WTC11 (cell line): ENCODE measurements at regions not wholly inside any gene's neighbourhood (a gene's known extent, or its start where the extent isn't known, plus 50 kb on each side); places are given as distances from the start of the nearest gene placed in this dataset.
A peak's percentile ranks its signal among the peaks of the same experiment; 100 is the strongest.
"Not testable (repeated sequence)": the region's sequence is repeated elsewhere in the genome, so short reads cannot be mapped to it uniquely, and the experiment has no call there.

Experiments used
- ATAC-seq: fragments of 200-7000 bp; cut with Tn5 transposase; 2 replicates; pipeline ENCODE4 v1.10.0; 2021; ENCODE audit warnings: mild to moderate bottlenecking, moderate library complexity
- CTCF ChIA-PET: fragments of 300-600 bp; sonication (Branson Sonifier 250); formaldehyde crosslinking; loops from one replicate; lab custom pipeline; 2021; ENCODE audit warnings: antibody characterized with exemption; lab: Charles Lee
- POLR2A ChIA-PET: fragments of 350-600 bp; sonication (Branson Sonifier 250); formaldehyde crosslinking; loops from one replicate; lab custom pipeline; 2021; ENCODE audit warnings: antibody characterized with exemption; lab: Charles Lee
- DNase-seq: peaks from one replicate; pipeline ENCODE4 v3.0.0; 2021; ENCODE audit warnings: low spot score
- H3K27ac Mint-ChIP-seq: 2 replicates; pipeline ENCODE4 v1.8.0; 2021; ENCODE audit warnings: mixed read lengths
- H3K27me3 Mint-ChIP-seq: 2 replicates; pipeline ENCODE4 v1.8.0; 2021; ENCODE audit warnings: low read depth, mild to moderate bottlenecking, moderate library complexity, mixed read lengths
- H3K36me3 Mint-ChIP-seq: 2 replicates; pipeline ENCODE4 v1.8.0; 2021; ENCODE audit warnings: mixed read lengths
- H3K4me1 Mint-ChIP-seq: 2 replicates; pipeline ENCODE4 v1.8.0; 2022; ENCODE audit warnings: mixed read lengths
- H3K4me3 Mint-ChIP-seq: 2 replicates; pipeline ENCODE4 v1.8.0; 2021; ENCODE audit warnings: mild to moderate bottlenecking, moderate library complexity, mixed read lengths
- H3K9me3 Mint-ChIP-seq: 2 replicates; pipeline ENCODE4 v1.8.0; 2021; ENCODE audit warnings: mixed read lengths
- ATF1 ChIP-seq: sonication (generic); formaldehyde crosslinking; IDR thresholded peaks from 2 replicates; pipeline ENCODE4 v1.8.1; 2023; ENCODE audit warnings: mild to moderate bottlenecking, moderate library complexity, missing genetic modification reagents
- ATF3 ChIP-seq: sonication (generic); formaldehyde crosslinking; conservative IDR thresholded peaks from 2 replicates; pipeline ENCODE4 v1.8.1; 2022; ENCODE audit warnings: mild to moderate bottlenecking, missing genetic modification reagents
- CREB1 ChIP-seq: sonication (generic); formaldehyde crosslinking; IDR thresholded peaks from 2 replicates; pipeline ENCODE4 v1.8.0; 2023; ENCODE audit warnings: mild to moderate bottlenecking, missing genetic modification reagents
- E2F5 ChIP-seq: sonication (generic); formaldehyde crosslinking; IDR thresholded peaks from 2 replicates; pipeline ENCODE4 v1.8.1; 2022; ENCODE audit warnings: mild to moderate bottlenecking, moderate library complexity, missing genetic modification reagents
- ESRRA ChIP-seq: sonication (generic); formaldehyde crosslinking; IDR thresholded peaks from 2 replicates; pipeline ENCODE4 v1.8.1; 2022; ENCODE audit warnings: mild to moderate bottlenecking, missing genetic modification reagents, borderline replicate concordance
- FOXJ3 ChIP-seq: sonication (generic); formaldehyde crosslinking; IDR thresholded peaks from 2 replicates; pipeline ENCODE4 v1.9.0; 2021; ENCODE audit warnings: missing genetic modification reagents, mild to moderate bottlenecking, borderline replicate concordance
- FOXP1 ChIP-seq: sonication (generic); formaldehyde crosslinking; IDR thresholded peaks from 2 replicates; pipeline ENCODE4 v1.8.0; 2022; ENCODE audit warnings: missing genetic modification reagents, mild to moderate bottlenecking, moderate library complexity, borderline replicate concordance
- GRHL2 ChIP-seq: fragments of 250-450 bp; sonication (Bioruptor Pico); IDR thresholded peaks from 2 replicates; pipeline ENCODE4 v1.8.0; 2022; ENCODE audit warnings: mild to moderate bottlenecking, moderate library complexity; ENCODE audit not compliant: insufficient replicate concordance, severe bottlenecking
- IRF2 ChIP-seq: sonication (generic); formaldehyde crosslinking; IDR thresholded peaks from 2 replicates; pipeline ENCODE4 v1.8.0; 2022; ENCODE audit warnings: low read depth, missing genetic modification reagents, borderline replicate concordance
- JAZF1 ChIP-seq: fragments of 250-450 bp; sonication (Bioruptor Pico); IDR thresholded peaks from 2 replicates; pipeline ENCODE4 v1.9.0; 2021; ENCODE audit warnings: moderate library complexity, mild to moderate bottlenecking, inconsistent platforms
- MYBL2 ChIP-seq: sonication (generic); formaldehyde crosslinking; IDR thresholded peaks from 2 replicates; pipeline ENCODE4 v1.8.1; 2023; ENCODE audit warnings: mild to moderate bottlenecking, moderate library complexity, missing genetic modification reagents
- NFATC4 ChIP-seq: fragments of 250-450 bp; sonication (Bioruptor Pico); IDR thresholded peaks from 2 replicates; pipeline ENCODE4 v1.9.0; 2021; ENCODE audit warnings: mild to moderate bottlenecking
- NFE2L1 ChIP-seq: sonication (generic); formaldehyde crosslinking; IDR thresholded peaks from 2 replicates; pipeline ENCODE4 v1.8.1; 2023; ENCODE audit warnings: missing genetic modification reagents
- RELA ChIP-seq: sonication (generic); formaldehyde crosslinking; IDR thresholded peaks from 2 replicates; pipeline ENCODE4 v1.8.1; 2022; ENCODE audit warnings: missing genetic modification reagents, mild to moderate bottlenecking, borderline replicate concordance
- SMAD4 ChIP-seq: sonication (generic); formaldehyde crosslinking; IDR thresholded peaks from 2 replicates; pipeline ENCODE4 v1.8.0; 2022; ENCODE audit warnings: mild to moderate bottlenecking, missing genetic modification reagents
- SOX15 ChIP-seq: fragments of 250-450 bp; sonication (Bioruptor Pico); IDR thresholded peaks from 2 replicates; pipeline ENCODE4 v1.9.0; 2021; ENCODE audit warnings: mild to moderate bottlenecking
- TCF7 ChIP-seq: sonication (generic); formaldehyde crosslinking; IDR thresholded peaks from 2 replicates; pipeline ENCODE4 v1.8.0; 2022; ENCODE audit warnings: mild to moderate bottlenecking, low read depth, missing genetic modification reagents, moderate library complexity
- TP53 ChIP-seq: sonication (generic); formaldehyde crosslinking; IDR thresholded peaks from 2 replicates; pipeline ENCODE4 v1.8.1; 2023; ENCODE audit warnings: mild to moderate bottlenecking, missing genetic modification reagents
- ZMAT4 ChIP-seq: fragments of 250-450 bp; sonication (Bioruptor Pico); IDR thresholded peaks from 2 replicates; pipeline ENCODE4 v1.9.0; 2021; ENCODE audit warnings: mild to moderate bottlenecking
- ZNF121 ChIP-seq: sonication (generic); formaldehyde crosslinking; IDR thresholded peaks from 2 replicates; pipeline ENCODE4 v1.8.0; 2023; ENCODE audit warnings: missing genetic modification reagents
- ZNF416 ChIP-seq: fragments of 250-450 bp; sonication (Bioruptor Pico); IDR thresholded peaks from 2 replicates; pipeline ENCODE4 v1.9.0; 2021; ENCODE audit warnings: mild to moderate bottlenecking, inconsistent platforms
- TF ChIP-seq, protein P1 (sequence below): sonication (generic); formaldehyde crosslinking; IDR thresholded peaks from 2 replicates; pipeline ENCODE4 v1.8.1; 2023; ENCODE audit warnings: mild to moderate bottlenecking, moderate library complexity, missing genetic modification reagents

DNA sequence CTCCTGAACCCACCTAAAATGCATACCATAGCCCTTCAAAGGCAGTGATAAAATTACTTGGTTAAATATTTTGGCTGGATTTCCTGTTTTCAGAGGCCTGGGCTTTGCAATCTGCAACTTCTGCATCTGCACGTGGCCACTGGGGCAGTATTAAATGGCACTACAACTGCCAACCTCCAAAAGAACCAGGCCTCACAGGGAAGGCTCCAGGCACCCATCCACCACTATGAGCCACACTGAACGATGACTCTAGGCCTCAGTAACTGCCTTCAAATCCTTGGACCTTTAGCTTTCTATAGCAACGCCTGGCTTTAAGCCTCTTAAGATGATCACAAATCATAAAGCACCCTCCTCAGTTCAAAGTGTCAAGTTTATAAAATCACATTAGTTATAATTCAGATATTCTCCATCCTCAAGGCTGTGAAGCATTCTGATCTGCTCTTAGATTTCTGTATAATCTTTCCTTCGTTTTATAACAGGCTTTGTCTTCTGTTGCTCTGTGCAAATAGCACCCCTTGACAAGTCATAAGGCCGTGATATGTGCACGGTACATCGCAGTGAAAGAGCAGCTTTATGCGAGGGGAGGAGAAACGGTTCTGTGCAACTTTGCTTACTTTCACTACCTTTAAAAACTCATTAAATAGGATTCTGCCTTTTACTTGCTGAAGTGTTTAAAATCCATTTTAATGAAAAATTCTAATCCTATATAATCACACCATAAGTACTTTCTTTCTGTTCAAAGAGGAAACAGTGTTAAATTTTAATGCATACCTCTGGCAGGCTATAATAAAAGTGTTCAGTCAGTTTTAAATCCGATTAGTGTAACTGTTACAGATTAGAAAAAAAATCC lies 196.4 kb upstream of the G2E3 start:
- ATAC-seq: no peak
- ChIA-PET POLR2A (no interaction called here), CTCF (interaction anchor here (0.9 to 1.5 kb wide), 4 partner anchors 11 to 148 kb away, joined by 3 to 4 read pairs (median 3); no protein-coding TSS in a partner anchor)
- Mint-ChIP-seq H3K4me3 (peak overlapping the region; percentile 76), H3K27me3 (no peaks in the 10 kb centered on the region; the same call in 1 of the 2 replicates), H3K36me3 (peaks cover 17% of the 10 kb centered on the region), H3K27ac (peak overlapping the region; percentile 95; the same call in 1 of the 2 replicates), H3K9me3 (peaks cover 19% of the 10 kb centered on the region)
- no peak for DNase-seq
- TF ChIP-seq ESRRA (CRISPR knock-in tag): no peak
- TF ChIP-seq NFE2L1 (CRISPR knock-in tag): no peak
- TF ChIP-seq E2F5 (CRISPR knock-in tag): no peak
- no peak for TF ChIP-seq FOXJ3
- TF ChIP-seq RELA (CRISPR knock-in tag): no peak
- TF ChIP-seq SMAD4 (CRISPR knock-in tag): no peak
- no peak for TF ChIP-seq ZNF121
- TF ChIP-seq ZMAT4 (CRISPR knock-in tag): no peak
- no peak for TF ChIP-seq TCF7
- no peak for TF ChIP-seq FOXP1
- TF ChIP-seq SOX15: no peak
- TF ChIP-seq TP53: no peak
- no peak for TF ChIP-seq IRF2
- TF ChIP-seq ZNF416: no peak
- TF ChIP-seq, protein P1, sequence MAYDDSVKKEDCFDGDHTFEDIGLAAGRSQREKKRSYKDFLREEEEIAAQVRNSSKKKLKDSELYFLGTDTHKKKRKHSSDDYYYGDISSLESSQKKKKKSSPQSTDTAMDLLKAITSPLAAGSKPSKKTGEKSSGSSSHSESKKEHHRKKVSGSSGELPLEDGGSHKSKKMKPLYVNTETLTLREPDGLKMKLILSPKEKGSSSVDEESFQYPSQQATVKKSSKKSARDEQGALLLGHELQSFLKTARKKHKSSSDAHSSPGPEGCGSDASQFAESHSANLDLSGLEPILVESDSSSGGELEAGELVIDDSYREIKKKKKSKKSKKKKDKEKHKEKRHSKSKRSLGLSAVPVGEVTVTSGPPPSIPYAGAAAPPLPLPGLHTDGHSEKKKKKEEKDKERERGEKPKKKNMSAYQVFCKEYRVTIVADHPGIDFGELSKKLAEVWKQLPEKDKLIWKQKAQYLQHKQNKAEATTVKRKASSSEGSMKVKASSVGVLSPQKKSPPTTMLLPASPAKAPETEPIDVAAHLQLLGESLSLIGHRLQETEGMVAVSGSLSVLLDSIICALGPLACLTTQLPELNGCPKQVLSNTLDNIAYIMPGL (CRISPR knock-in tag): no peak
- TF ChIP-seq ATF1: no peak
- no peak for TF ChIP-seq CREB1 (CRISPR knock-in tag)
- no peak for TF ChIP-seq JAZF1 (CRISPR knock-in tag)
- TF ChIP-seq, all 79 proteins: peak for 0
- H3K4me1 Mint-ChIP-seq: peaks cover 11% of the 10 kb centered on the region

- DNase-seq: peak; percentile 28
- peaks cover 17% of the 10 kb centered on the region for H3K36me3 Mint-ChIP-seq
- H3K4me1 Mint-ChIP-seq: peaks cover 11% of the 10 kb centered on the region
- ATAC-seq, POLR2A ChIA-PET, H3K27me3 Mint-ChIP-seq: not testable (repeated sequence)
- H3K9me3 Mint-ChIP-seq: peaks cover 19% of the 10 kb centered on the region
- H3K27ac Mint-ChIP-seq: peak overlapping the region; percentile 95
- CTCF ChIA-PET: interaction anchor here (0.9 to 1.5 kb wide), 4 partner anchors 12 to 149 kb away, joined by 3 to 4 read pairs (median 3); no protein-coding TSS in a partner anchor
- peak overlapping the region; percentile 76 for H3K4me3 Mint-ChIP-seq
These were observed 195.6 kb upstream of the G2E3 start for GRCh38 chr14:30363219-30363880.

- no peak overlapping the region for H3K4me3 Mint-ChIP-seq
- H3K27me3 Mint-ChIP-seq: no peaks in the 10 kb centered on the region
- H3K4me1 Mint-ChIP-seq: peaks cover 6% of the 10 kb centered on the region
- 0 out of 2 replicates have a peak, but pooled peaks cover 2% of the 10 kb centered on the region for H3K36me3 Mint-ChIP-seq
- POLR2A ChIA-PET: interaction anchor here (0.7 kb wide), 1 partner anchor 102 kb away, joined by 3 read pairs; no protein-coding TSS in a partner anchor
- peaks cover 4% of the 10 kb centered on the region; the same call in 1 of the 2 replicates for H3K9me3 Mint-ChIP-seq
- ATAC-seq (no peak), DNase-seq (no peak)
- CTCF ChIA-PET: no interaction called here
- H3K27ac Mint-ChIP-seq: no peak overlapping the region
- TF ChIP-seq MYBL2 (CRISPR knock-in tag) (no peak), ATF3 (CRISPR knock-in tag) (no peak), SOX15 (no peak), FOXP1 (no peak), NFATC4 (CRISPR knock-in tag) (no peak), GRHL2 (CRISPR knock-in tag) (no peak), SMAD4 (CRISPR knock-in tag) (no peak)
- TF ChIP-seq, all 79 proteins: peak for 0
These were observed 189.3 kb upstream of the G2E3 start for GRCh38 chr14:30369502-30370180.
